Embryonic facial prominence (tissue), 1 donor: ENCODE measurements at regions not wholly inside any gene's neighbourhood (a gene's known extent, or its start where the extent isn't known, plus 50 kb on each side); places are given as distances from the start of the nearest gene placed in this dataset.

Experiments
- DNase-seq: peaks from one replicate; pipeline ENCODE4 v3.0.0-alpha.2; 2016; ENCODE audit errors: extremely low spot score

DNA sequence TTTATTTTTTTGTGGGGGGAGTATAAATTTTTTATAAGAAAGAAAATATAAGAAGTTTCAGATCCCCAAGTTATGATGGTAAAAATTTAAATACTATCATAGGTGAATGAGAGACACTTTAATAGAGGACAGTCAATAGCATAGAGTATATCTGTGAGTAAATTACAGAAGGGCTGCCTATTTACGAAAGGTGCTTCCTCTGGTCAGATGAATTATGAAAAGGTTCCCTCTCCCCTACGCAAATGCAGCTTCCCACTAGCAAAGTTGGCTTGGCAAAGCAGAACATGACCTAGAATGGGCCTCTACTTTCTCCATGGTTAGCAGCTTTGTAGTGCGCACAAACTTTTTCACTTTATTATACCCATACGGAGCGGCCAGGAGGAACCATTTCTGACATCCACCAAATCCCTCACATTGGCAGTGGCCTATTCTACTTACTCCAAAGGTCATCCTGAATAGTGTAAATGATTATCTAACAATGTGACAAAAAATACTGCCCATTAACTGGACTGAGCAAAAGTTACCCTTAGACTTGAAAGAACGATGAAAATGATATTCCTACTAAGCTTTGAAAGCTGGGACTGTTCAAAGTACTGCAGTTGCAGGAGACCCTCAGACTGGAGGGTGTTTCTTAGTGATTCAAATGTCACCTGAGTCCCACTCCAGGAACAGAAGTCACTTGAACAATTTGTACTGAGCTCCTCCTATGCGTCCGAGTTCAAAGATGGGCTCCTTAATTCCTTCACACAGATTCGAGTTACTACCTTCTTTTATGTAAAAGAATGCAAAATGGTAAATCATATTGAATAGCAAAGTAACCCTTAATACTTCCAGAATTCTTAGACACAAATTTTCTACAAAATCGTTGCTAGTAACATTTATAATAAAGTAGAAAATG lies 148.5 kb downstream of the NOL4 start:
- no peak for DNase-seq

DNA sequence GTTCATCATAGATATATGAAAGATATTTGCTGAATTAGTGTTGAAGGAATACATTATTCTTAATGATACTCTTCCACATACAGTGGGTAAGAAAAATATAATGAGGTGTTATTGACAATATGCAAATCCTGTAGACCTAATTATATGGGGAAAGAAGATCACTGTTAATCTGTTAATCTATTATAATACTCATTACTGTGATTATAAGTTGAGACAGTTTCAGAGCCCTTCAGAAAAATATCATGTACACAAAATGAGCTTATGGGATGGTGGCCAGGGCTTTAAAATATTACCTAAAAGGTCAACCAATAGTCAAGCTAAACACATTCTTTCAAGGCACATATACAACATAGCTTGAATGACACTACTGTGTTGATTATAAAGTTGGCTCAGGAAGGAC lies 163.5 kb downstream of the NOL4 start:
- no peak for DNase-seq

DNA sequence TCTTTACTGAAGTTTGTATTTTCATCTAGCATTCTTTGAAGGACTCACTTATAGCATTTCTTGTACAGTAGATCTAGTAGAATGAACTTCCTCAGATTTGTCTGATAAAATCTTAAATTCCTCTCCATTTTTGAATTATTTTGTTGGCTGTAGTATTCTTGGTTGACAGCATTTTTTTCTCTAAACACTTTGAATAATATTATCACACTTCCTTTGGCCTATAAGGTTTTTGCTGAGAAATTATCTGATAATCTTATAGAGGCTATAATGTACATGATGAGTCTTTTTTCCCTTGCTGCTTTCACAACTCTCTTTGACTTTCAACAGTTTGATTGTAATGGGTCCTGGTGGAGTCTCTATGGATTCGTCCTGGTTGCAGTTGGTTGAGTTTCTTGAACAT lies 169.5 kb downstream of the NOL4 start:
- no peak for DNase-seq

DNA sequence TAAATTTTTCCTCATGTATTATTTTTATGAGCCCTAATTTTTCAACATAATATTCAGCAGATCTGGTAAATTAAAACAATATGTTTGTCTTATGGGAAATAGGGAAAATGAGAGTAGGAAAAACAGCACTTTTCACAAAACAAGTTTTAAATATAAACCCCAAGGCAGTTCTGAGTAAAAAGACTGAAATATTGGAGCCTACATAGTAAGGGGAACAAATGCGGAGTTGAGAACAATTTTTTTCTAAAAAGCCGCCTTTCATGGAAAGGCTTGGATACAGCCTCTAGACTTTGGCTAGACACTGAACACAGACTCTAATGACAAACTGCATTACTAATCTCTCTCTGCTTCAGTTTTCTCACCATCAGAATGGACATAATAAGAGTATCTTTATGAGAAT lies 174.1 kb downstream of the NOL4 start:
- no peak for DNase-seq

DNA sequence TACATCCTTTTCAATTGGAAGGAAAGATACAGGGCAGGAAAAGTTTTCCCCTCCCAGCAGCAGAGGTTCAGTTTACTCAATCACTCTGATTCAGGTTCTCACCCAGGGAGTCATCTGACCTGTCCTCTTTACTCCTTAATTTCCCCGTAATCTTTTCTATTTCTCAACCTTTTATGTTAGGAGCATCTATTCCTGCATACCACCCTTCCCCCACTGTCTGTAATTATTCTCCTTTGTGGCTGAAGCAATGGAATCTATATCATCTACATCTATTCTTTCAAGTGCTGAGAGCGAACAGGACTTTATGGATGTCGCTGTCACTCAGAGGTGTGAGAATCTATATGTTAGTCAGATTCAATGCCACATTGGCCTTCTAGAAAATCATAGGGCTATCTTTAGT lies 175.2 kb downstream of the NOL4 start:
- no peak for DNase-seq

DNA sequence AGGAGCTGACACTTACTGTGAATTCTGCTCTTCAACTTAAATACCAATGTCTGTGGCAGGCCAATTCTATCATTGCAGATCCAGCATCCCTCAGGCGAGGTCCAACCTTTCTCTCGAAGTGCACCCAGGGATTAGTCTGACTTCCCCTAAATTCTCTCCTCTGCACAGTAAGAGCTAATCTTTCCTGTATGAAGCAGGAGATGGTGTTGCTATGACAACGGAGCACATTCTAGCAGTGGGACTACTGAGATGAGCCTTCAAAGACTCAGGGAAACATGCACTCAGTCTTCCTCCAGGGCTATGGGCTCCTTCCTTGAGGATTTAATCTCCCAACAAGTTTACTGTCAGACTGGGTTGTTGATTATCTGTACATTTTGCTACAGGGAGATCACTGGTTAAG lies 176.3 kb downstream of the NOL4 start:
- DNase-seq = no peak

DNA sequence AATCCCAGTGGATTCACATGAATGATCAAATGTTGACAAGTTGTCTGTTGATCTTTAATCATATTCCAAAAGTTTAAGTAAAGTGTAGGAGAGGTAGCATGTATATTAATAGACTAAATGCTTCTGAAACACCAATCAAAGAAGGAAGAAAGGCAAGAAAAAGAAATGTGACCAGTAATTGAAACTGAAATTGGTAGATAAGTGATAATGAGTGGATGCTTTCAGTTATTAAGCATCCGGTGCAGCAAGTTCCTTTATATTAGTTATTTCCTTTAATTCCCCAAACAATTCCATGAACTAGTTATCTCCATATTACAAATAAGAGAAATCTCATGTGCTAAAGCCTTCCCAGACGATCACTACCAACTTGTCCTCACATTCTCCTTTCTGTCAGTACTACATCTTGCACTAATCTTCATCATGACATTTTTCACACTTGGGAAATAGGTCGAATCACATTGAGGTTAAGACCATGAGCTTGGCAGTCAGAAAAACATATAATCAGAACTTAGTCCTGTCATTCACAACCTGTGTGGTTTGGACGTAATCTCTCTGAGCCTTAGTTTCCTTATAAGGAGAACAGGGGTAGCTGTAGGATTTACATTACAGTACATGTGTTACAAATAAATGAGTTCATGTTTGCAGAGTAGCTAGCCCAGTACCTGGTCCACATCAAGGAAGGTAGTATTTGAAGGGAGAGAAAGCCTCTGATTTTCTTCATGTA lies 182.1 kb downstream of the NOL4 start:
- no peak for DNase-seq

DNA sequence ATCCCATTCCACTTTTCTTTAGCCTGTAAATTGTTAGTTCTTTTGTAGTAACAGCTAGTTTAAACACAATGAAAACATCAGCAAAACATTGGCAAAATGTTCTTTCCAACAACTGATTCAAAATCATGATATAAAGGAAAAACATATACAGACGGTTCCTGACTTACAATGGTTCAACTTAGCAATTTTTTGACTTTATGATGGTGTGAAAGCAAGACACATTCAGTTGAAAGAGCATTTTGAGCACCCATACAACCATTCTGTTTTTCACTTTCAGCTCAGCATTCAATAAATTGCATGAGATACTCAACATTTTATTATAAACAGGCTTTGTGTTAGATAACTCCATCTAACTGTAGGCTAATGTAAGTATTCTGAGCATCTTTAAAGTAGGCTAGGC lies 185.1 kb downstream of the NOL4 start:
- no peak for DNase-seq

DNA sequence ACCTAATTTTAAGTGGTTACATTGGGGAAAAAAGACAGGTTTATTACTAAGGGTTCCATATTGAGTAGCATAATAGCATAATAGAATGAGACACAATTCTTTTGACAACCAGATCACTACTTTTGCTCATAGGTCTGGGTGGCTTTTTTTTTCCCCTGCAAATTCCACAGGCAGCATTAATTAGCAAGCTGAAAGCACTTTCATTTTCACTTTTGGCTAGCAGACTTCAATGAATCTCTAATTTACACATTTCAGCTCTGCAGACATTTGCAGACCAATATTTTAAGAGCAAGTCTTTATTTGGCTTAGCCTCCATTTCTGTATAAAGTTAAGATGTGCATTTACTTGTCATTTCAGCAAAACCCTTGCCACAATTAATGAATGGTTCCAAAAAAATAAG lies 185.5 kb downstream of the NOL4 start:
- DNase-seq = no peak

DNA sequence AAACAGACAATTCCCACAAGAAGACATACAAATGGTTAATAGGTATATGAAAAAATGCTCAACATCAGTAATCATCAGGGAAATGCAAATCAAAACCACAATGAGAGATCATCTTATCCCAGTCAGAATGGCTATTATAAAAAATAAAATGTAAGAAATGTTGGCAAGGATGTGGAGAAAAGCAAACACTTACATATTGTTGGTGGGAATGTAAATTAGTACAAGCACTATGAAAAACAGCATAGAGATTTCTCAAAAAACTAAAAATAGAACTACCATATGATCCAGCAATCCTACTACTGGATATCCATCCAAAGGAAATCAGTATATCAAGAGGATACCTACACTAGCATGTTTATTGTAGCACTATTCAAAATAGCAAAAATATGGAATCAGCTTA lies 186.6 kb downstream of the NOL4 start:
- no peak for DNase-seq

DNA sequence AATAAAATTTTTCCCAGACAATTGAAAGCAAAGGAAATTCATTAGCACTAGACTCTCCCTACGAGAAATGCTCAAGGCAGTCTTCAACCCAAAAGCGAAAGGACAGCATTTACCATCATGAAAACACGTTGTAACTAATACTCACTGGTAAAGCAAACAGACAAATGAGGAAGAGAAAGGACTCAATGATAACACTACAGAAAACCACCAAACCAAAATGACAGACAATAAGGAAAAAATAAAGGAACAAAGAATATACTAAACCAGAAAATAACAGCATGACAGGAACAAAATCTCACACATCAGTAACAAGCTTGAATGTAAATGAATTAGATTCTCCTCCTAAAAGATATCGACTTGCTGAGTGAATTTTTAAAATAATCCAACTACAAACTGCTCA lies 190.7 kb downstream of the NOL4 start:
- no peak for DNase-seq

DNA sequence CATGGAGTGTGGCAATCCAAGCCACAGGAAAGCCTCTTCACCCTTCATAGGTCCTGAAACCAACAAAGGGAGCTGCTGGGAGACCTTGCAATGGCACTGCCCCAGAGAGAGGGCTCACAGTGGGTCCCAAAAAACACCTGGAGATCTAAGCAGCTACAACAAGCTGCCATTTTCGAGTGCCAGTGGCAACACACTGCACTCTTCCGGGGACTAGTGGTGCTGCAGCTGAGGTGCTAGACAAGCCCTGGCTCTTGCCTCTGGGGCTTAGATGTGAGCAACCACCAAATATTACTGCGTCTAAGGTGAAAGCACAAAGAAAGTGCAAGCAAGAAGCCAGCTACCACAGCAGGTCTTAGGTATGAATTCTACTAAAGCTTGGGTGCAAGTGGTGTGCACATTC lies 192.9 kb downstream of the NOL4 start:
- no peak for DNase-seq

DNA sequence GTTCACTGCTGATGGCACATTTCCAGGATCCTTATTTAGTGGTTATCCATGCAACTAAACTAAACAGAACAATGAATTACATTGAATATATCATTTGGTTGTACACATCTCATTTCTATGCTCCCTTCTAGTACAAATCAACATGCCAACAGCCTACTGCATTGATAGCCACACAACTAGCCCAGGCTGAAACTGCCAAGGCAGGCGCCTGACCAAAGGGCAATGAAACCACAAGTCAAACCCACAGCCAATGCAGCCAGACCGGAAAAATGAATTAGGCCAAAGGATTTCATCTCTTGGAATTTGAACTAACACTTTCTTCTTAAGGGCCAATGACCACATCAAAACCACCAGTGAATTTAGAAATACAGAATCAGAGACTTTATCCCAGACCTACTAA lies 196.4 kb downstream of the NOL4 start:
- no peak for DNase-seq

DNA sequence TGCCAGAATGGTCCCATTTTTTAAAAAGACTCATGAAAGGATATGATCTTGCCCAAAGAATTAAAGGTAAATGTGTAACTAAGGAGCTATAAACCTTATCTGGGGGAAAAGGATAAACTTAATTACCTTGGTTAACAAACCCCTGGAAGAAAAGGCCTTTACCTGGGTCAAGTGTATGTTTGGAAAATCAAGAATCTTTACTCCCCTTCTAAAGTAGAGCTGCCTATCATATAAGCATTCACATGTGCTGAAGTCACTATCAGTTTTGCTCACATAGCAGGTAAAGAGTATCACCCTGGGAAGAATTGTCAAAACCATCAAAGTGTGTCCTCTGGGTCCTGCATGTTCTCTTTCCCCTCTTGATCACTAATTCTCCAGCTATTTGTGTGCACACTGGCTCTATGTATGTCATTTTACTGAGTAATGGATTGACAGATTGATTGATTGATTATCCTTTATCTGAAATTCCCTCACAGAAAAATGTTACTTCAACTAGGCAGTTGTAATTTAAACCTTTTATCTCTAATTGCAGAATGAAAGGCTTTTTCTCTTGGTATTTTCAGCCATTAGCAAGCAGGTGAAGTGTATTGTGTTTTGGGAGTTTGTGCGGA lies 199.4 kb downstream of the NOL4 start:
- DNase-seq = no peak

DNA sequence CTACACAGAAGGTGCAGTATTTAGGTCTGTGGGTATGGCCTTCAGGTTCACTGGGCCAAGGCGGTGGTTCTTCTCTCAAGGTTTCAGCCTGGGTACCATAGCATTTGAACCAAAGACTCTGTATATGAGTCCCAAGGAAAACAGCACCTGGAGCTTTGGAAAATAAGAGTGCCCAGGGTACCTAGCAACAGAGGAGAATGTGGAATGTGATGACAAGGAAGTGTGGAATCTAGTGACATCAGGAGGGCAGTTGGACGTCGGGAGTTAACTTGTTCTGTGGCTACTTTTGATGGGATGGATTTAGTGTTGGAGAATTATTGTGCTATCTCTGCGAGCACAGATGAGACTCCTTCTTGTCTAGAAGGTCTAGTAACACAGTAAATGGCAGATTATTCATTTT lies 201.2 kb downstream of the NOL4 start:
- DNase-seq = no peak

DNA sequence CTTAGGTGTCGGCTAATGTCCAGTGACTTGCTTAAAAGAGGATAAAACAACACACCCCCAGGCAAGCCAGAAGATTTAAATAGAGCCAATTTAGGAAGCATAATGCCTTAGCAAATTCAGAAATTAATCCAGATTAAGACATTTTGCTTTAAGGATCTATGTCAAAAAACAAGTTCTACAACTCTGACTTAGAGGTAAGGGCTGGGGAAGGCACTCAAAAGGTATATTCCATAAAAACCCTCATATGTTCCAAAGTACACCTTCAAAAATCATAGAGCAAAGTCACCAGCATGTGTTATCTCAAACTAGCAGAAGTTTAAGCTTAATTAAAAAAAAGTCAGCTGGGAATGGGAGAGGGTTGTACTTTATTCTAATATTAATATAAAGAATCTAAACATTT lies 206.4 kb downstream of the NOL4 start:
- DNase-seq = no peak

DNA sequence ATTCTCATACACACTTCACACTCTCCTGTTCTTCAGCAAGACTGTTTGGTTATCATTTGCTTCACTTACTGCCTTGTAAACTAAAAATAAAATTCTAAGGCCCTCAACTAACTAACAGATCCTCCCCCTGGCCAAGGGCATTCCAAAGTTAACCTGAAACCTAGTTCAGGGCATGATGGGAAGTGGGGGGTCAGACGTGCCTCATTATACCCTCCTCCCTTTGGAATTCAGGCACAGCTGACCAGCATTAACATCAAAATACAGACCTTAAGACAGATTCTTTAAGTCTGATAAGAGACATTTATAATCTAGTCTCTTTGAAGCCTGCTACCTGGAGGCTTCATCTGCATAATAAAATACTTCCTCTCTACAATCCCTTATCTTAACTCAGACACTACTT lies 221.0 kb downstream of the NOL4 start:
- DNase-seq = no peak

DNA sequence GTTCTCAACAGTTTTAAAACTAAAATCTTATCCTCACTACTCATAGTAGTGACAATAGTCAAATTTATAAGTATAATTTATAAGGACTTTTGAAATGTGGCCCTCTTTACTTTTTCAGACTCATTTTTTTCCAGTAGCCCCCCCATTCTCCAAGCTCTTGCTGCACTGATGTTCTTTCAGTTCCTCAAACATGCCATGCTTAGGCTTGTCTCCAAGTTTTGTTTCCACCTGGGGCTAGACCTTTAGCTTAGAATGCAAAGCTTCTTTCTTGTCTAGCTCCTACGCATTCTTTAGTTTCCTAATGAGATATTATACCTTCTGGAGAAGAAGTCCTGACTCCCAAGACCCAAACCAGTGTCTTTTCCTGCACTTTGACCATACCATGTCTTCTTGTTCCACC lies 222.6 kb downstream of the NOL4 start:
- DNase-seq = no peak

DNA sequence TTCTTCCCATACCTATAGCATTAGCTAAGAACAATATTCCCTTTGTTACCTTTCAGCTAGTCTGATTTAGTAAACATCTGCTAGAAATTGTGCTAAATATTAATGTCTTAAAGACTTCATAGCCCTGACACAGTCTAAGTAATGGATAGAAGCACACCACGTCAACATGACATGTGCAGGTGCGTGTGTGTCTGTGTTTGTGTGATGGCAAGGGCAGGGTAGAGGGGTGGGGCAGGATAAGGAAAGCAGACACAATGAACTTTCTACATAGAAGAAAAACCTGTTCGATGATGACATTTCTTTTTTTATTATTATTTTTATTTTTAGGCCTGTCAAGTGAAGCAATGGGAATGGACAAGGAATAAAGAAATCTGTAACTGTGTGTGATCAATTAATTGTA lies 223.3 kb downstream of the NOL4 start:
- DNase-seq = no peak

DNA sequence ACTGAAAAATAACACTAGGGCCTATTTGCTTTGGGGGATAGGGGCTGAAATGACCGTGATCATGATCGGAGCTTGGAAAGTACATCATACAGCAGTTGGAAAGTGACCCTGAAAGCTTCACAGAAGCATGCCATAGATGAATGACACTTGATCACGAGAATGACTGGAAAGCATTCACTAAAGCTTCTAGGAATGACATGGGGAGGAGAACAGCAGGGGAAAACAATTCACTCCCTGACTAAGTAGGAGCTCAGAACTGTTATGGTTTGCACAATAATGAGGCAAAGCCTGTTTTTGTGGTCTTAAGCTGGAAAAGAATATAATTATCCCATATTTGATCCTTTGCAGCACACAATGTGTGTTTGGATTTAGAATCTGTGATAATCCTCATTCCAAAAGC lies 237.5 kb downstream of the NOL4 start:
- DNase-seq = no peak

DNA sequence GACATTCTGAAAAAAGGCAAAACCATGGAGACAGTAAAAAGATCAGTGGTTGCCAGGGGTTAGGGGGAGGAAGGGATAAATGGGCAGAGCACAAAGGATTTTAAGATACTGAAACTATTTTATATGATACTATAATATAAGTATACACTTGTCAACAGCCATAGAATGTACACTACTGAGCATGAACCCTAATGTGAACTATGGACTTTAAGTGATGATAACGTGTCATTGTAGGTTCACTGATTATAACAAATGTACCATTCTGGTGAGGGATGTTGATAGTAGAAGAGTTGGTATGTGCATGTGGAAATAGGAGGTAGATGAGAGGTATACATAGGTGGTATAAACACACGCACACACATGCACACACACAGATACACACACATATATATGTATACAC lies 241.6 kb downstream of the NOL4 start:
- DNase-seq = no peak

DNA sequence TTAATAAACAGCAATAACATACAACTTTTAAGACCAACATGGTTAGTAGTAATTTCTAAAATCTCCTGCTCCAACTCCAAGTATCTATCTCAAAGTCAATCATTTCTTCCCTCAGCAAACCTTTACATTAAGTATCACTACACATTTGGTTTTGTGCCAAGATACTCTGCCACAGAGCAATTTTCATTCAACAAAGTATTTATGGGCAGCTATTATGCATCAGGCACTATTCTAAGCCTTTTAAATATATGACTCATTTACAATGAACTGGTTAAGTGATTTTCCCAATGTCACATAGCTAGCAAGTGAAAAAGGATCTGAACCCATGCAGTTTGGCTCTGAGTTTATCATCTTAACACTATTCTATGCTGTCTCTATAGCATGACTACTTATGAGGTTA lies 264.3 kb downstream of the NOL4 start:
- DNase-seq = no peak

DNA sequence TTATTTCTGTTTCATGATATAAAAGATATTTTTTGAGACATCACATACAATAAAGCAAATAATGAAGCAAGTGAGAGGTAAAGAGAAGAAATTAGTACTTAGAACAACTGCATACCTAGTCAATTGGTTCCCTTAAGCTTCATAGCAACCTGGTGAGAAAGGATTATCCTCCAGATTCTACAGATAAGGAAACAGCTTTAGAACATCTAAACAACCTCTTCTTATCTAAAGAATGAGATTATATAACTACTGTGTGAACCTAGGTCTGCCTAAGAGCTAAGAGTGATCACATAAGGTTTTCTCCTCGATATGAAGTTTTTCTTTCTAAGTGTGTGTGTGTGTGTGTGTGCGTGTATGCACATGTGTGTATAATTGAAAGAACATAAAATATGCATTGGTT lies 265.1 kb downstream of the NOL4 start:
- DNase-seq = no peak
